NT2/D1 (cell line): ENCODE measurements at regions not wholly inside any gene's neighbourhood (a gene's known extent, or its start where the extent isn't known, plus 50 kb on each side); places are given as distances from the start of the nearest gene placed in this dataset.

Experiments used
- DNase-seq: peaks from one replicate; pipeline ENCODE4 v3.0.0-alpha.2; 2011; ENCODE audit warnings: low read depth, low spot score
- H3K27me3 ChIP-seq: 2 replicates; pipeline ENCODE4 v1.6.0; 2011; ENCODE audit warnings: mild to moderate bottlenecking; ENCODE audit not compliant: insufficient read length, insufficient read depth
- H3K36me3 ChIP-seq: 2 replicates; pipeline ENCODE4 v1.6.1; 2011; ENCODE audit warnings: mild to moderate bottlenecking, low read length, mixed read lengths; ENCODE audit not compliant: insufficient read depth, insufficient read length
- H3K4me1 ChIP-seq: 2 replicates; pipeline ENCODE4 v1.5.1; 2011; ENCODE audit not compliant: insufficient read depth, insufficient read length
- H3K4me3 ChIP-seq: 2 replicates; pipeline ENCODE4 v1.5.1; 2011; ENCODE audit warnings: low read depth; ENCODE audit not compliant: insufficient read length
- H3K9ac ChIP-seq: 2 replicates; pipeline ENCODE4 v1.6.0; 2011; ENCODE audit warnings: low read depth; ENCODE audit not compliant: insufficient read length
- H3K9me3 ChIP-seq: 2 replicates; pipeline ENCODE4 v1.5.1; 2011; ENCODE audit warnings: mild to moderate bottlenecking, low read length; ENCODE audit not compliant: insufficient read depth
- SUZ12 ChIP-seq: IDR thresholded peaks from 2 replicates; pipeline ENCODE4 v1.6.1; 2011; ENCODE audit not compliant: insufficient read length, insufficient read depth; ENCODE audit errors: extremely low read depth
- YY1 ChIP-seq: IDR thresholded peaks from 2 replicates; pipeline ENCODE4 v1.6.1; 2011; ENCODE audit not compliant: insufficient read length, insufficient read depth
- ZNF274 ChIP-seq: IDR thresholded peaks from 2 replicates; pipeline ENCODE4 v1.6.1; 2011; ENCODE audit warnings: mild to moderate bottlenecking, low read depth, low read length

- no peak overlapping the region for H3K4me3 ChIP-seq
- H3K9ac ChIP-seq: no peak overlapping the region
- no peak for TF ChIP-seq SUZ12
- TF ChIP-seq YY1: no peak
- TF ChIP-seq ZNF274: no peak
- H3K4me1 ChIP-seq: no peaks in the 10 kb centered on the region
- H3K36me3 ChIP-seq: no peaks in the 10 kb centered on the region
- H3K9me3 ChIP-seq: no peaks in the 10 kb centered on the region
- DNase-seq: no peak
- H3K27me3 ChIP-seq: no peaks in the 10 kb centered on the region
These were observed 84.8 kb upstream of the BTBD3 start for GRCh38 chr20:11832851-11833250.

GRCh38 chr20:11833825-11834224 is 83.9 kb upstream of the BTBD3 start:
- H3K9me3 ChIP-seq: no peaks in the 10 kb centered on the region
- H3K36me3 ChIP-seq: no peaks in the 10 kb centered on the region
- TF ChIP-seq SUZ12 (no peak), ZNF274 (no peak), YY1 (no peak)
- no peaks in the 10 kb centered on the region for H3K4me1 ChIP-seq
- H3K9ac ChIP-seq: no peak overlapping the region
- DNase-seq: no peak
- H3K27me3 ChIP-seq: no peaks in the 10 kb centered on the region
- no peak overlapping the region for H3K4me3 ChIP-seq

DNA sequence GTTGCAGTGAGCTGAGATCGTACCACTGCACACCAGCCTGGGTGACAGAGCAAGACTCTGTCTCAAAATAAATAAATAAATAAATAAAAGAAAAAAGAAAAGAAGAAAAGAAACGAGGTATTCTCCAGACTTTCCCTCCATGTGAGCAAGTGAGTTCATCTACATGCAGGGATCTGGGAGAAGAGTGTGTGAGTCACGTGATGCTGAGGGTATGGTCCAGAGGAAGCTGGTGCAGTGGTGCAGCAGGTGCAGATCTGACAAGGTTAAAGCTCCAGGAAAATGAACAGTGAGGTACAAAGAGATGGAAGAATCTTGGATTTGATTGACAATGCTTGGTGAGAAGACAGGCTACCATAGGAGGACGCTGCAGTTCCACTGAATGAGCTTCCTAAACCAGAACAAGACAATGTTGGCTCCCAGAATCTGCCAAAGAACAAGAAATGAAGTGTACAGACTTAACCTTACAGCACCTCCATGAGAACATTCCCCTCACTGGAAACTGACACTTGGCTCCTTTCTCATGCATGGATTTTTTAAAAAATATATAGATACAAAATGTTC is 79.5 kb upstream of the BTBD3 start:
- TF ChIP-seq SUZ12 (no peak), ZNF274 (no peak), YY1 (no peak)
- DNase-seq: no peak
- H3K4me1 ChIP-seq: no peaks in the 10 kb centered on the region
- H3K9me3 ChIP-seq: no peaks in the 10 kb centered on the region
- H3K4me3 ChIP-seq: no peak overlapping the region
- H3K36me3 ChIP-seq: no peaks in the 10 kb centered on the region
- no peak overlapping the region for H3K9ac ChIP-seq
- H3K27me3 ChIP-seq: no peaks in the 10 kb centered on the region

GRCh38 chr20:11841972-11842461 is 75.7 kb upstream of the BTBD3 start:
- H3K9me3 ChIP-seq: no peaks in the 10 kb centered on the region
- TF ChIP-seq SUZ12 (no peak), YY1 (no peak), ZNF274 (no peak)
- no peak overlapping the region for H3K4me3 ChIP-seq
- DNase-seq: no peak
- H3K36me3 ChIP-seq: no peaks in the 10 kb centered on the region
- no peak overlapping the region for H3K9ac ChIP-seq
- H3K4me1 ChIP-seq: no peaks in the 10 kb centered on the region
- H3K27me3 ChIP-seq: no peaks in the 10 kb centered on the region

GRCh38 chr20:11843289-11843688 is 74.4 kb upstream of the BTBD3 start:
- Histone ChIP-seq H3K9me3 (no peaks in the 10 kb centered on the region), H3K36me3 (no peaks in the 10 kb centered on the region), H3K27me3 (no peaks in the 10 kb centered on the region), H3K9ac (no peak overlapping the region), H3K4me3 (no peak overlapping the region), H3K4me1 (no peaks in the 10 kb centered on the region)
- no peak for DNase-seq
- TF ChIP-seq SUZ12 (no peak), ZNF274 (no peak), YY1 (no peak)

DNA sequence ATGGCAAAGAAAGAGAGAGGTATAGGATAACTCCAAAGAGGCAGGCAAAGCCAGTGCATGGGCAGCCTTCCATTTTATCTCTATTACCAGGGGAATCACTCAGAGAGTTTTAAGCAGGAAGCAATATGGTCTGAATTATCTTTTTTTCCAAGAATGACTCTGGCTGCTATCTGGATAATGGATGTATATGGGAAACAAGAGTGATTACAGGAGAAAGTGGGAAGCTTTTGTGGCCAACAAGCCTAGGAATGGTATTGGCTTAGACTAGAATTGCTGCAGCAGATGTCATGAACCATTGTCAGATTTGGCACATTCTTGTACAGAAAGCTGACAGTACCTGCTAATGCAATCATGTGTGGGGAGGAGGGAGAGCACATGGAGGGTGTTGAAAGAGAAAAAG is 73.0 kb upstream of the BTBD3 start:
- TF ChIP-seq SUZ12: no peak
- no peak for TF ChIP-seq ZNF274
- TF ChIP-seq YY1: no peak
- DNase-seq: no peak
- no peak overlapping the region for H3K9ac ChIP-seq
- no peaks in the 10 kb centered on the region for H3K4me1 ChIP-seq
- no peaks in the 10 kb centered on the region for H3K36me3 ChIP-seq
- no peak overlapping the region for H3K4me3 ChIP-seq
- H3K9me3 ChIP-seq: no peaks in the 10 kb centered on the region
- no peaks in the 10 kb centered on the region for H3K27me3 ChIP-seq

DNA sequence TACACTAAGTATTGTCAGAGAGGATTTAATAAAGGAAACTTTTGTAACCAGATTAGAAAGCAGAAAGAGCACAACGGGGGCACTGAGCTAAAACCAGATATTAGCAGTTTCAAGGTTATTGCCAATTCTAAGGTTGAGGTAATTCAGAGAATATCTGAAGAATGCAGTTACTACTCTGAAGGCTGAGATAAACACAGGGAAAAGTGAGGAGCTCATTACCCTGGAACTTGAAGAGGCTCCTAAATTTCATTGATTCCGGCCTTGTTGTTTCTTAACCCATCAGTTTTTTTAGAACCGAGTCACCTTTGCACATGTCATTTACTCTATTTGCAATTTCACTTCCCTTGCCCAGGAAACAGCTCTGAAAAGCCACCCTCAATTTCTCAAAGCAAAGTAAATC is 72.4 kb upstream of the BTBD3 start:
- TF ChIP-seq SUZ12 (no peak), YY1 (no peak), ZNF274 (no peak)
- Histone ChIP-seq H3K27me3 (no peaks in the 10 kb centered on the region), H3K36me3 (no peaks in the 10 kb centered on the region), H3K9me3 (no peaks in the 10 kb centered on the region), H3K4me3 (no peak overlapping the region), H3K9ac (no peak overlapping the region), H3K4me1 (no peaks in the 10 kb centered on the region)
- DNase-seq: no peak

GRCh38 chr20:11846131-11846530 is 71.6 kb upstream of the BTBD3 start:
- no peaks in the 10 kb centered on the region for H3K9me3 ChIP-seq
- no peaks in the 10 kb centered on the region for H3K36me3 ChIP-seq
- DNase-seq: no peak
- H3K27me3 ChIP-seq: no peaks in the 10 kb centered on the region
- no peak overlapping the region for H3K9ac ChIP-seq
- H3K4me1 ChIP-seq: no peaks in the 10 kb centered on the region
- H3K4me3 ChIP-seq: no peak overlapping the region
- TF ChIP-seq SUZ12: no peak
- no peak for TF ChIP-seq YY1
- TF ChIP-seq ZNF274: no peak
